PFSK-1 (cell line): ENCODE measurements at regions not wholly inside any gene's neighbourhood (a gene's known extent, or its start where the extent isn't known, plus 50 kb on each side); places are given as distances from the start of the nearest gene placed in this dataset.

Source experiments
- FOXP2 ChIP-seq: optimal IDR thresholded peaks from 2 replicates; pipeline ENCODE3; 2011; ENCODE audit warnings: borderline replicate concordance, control low read depth, inconsistent platforms; ENCODE audit not compliant: insufficient read depth; ENCODE audit errors: extremely low read length, extremely low read depth
- POLR2AphosphoS5 ChIP-seq: IDR thresholded peaks from 2 replicates; pipeline ENCODE4 v1.6.1; 2012; ENCODE audit warnings: low read depth, mild to moderate bottlenecking, control low read depth, low read length, moderate library complexity
- SIN3A ChIP-seq: IDR thresholded peaks from 2 replicates; pipeline ENCODE4 v1.6.1; 2012; ENCODE audit warnings: mild to moderate bottlenecking, low read length, moderate library complexity, borderline replicate concordance; ENCODE audit not compliant: insufficient read depth
- TAF1 ChIP-seq: IDR thresholded peaks from 2 replicates; pipeline ENCODE4 v1.6.1; 2012; ENCODE audit warnings: low read length, control low read depth, borderline replicate concordance; ENCODE audit not compliant: insufficient read depth
- TF ChIP-seq, protein P1 (sequence below), 2 experiments: IDR thresholded peaks; 2 replicates each; pipeline versions ENCODE4 v1.6.1 to v1.8.0; 2011 to 2012; ENCODE audit warnings: low read depth in 2 of 2, low read length in 2 of 2, control low read depth in 1 of 2, inconsistent platforms in 1 of 2, mild to moderate bottlenecking in 1 of 2, moderate library complexity in 1 of 2; ENCODE audit not compliant: insufficient read depth in 1 of 2

DNA sequence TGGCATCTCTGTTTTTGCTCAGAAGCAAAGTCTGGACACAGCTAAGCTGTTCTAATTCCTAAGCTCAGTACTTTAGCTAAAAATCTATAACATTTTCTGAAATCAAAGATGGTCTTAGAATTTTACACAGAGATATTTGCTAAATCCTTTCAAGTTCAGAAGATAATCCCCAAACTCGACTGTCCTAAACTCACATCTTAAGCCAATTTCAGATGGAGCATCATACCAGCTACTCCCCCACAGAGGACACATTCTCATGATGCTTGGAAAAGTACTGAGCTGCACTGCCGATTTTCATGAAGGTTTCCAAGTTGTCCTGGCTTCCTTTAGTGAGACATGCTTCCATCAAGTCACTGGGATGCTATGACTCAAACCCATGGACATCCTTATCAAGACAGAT lies 535.5 kb downstream of the SUCLG1 start:
- TF ChIP-seq POLR2AphosphoS5: no peak
- no peak for TF ChIP-seq SIN3A
- no peak for TF ChIP-seq TAF1
- no peak for TF ChIP-seq FOXP2
- TF ChIP-seq, protein P1, sequence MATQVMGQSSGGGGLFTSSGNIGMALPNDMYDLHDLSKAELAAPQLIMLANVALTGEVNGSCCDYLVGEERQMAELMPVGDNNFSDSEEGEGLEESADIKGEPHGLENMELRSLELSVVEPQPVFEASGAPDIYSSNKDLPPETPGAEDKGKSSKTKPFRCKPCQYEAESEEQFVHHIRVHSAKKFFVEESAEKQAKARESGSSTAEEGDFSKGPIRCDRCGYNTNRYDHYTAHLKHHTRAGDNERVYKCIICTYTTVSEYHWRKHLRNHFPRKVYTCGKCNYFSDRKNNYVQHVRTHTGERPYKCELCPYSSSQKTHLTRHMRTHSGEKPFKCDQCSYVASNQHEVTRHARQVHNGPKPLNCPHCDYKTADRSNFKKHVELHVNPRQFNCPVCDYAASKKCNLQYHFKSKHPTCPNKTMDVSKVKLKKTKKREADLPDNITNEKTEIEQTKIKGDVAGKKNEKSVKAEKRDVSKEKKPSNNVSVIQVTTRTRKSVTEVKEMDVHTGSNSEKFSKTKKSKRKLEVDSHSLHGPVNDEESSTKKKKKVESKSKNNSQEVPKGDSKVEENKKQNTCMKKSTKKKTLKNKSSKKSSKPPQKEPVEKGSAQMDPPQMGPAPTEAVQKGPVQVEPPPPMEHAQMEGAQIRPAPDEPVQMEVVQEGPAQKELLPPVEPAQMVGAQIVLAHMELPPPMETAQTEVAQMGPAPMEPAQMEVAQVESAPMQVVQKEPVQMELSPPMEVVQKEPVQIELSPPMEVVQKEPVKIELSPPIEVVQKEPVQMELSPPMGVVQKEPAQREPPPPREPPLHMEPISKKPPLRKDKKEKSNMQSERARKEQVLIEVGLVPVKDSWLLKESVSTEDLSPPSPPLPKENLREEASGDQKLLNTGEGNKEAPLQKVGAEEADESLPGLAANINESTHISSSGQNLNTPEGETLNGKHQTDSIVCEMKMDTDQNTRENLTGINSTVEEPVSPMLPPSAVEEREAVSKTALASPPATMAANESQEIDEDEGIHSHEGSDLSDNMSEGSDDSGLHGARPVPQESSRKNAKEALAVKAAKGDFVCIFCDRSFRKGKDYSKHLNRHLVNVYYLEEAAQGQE (IDR thresholded peaks at IDR 0.05; ENCODE audit: insufficient read depth in 1 of 2, low read depth in 2 of 2, low read length in 2 of 2): no peak
